DOHH2 (cell line): ENCODE measurements at regions not wholly inside any gene's neighbourhood (a gene's known extent, or its start where the extent isn't known, plus 50 kb on each side); places are given as distances from the start of the nearest gene placed in this dataset.

ENCODE experiments used
- H3F3A ChIP-seq: fragments of 200-600 bp; sonication (generic), shearing (Covaris generic); 2 replicates; pipeline ENCODE4 v1.6.0; 2016; ENCODE audit warnings: antibody characterized with exemption, mild to moderate bottlenecking; ENCODE audit not compliant: control insufficient read depth, insufficient read depth
- H3K27ac ChIP-seq: fragments of 200-600 bp; sonication (generic); 2 replicates; pipeline ENCODE4 v1.5.1; 2014; ENCODE audit warnings: low read depth, mild to moderate bottlenecking, low read length, moderate library complexity
- H3K27me3 ChIP-seq: fragments of 200-600 bp; sonication (generic); 2 replicates; pipeline ENCODE4 v1.6.1; 2014; ENCODE audit warnings: mild to moderate bottlenecking, low read length, mixed read lengths; ENCODE audit not compliant: control insufficient read depth
- H3K36me3 ChIP-seq: fragments of 200-600 bp; sonication (generic); 2 replicates; pipeline ENCODE4 v1.6.1; 2014; ENCODE audit warnings: mild to moderate bottlenecking, low read length, moderate library complexity, mixed read lengths; ENCODE audit not compliant: control insufficient read depth
- H3K4me1 ChIP-seq: fragments of 200-600 bp; sonication (generic); 2 replicates; pipeline ENCODE4 v1.6.1; 2014; ENCODE audit warnings: mild to moderate bottlenecking, low read length, mixed read lengths; ENCODE audit not compliant: control insufficient read depth
- H3K4me2 ChIP-seq: fragments of 200-600 bp; sonication (generic); 2 replicates; pipeline ENCODE4 v1.6.0; 2014; ENCODE audit warnings: mild to moderate bottlenecking, low read length, moderate library complexity
- H3K4me3 ChIP-seq: fragments of 200-600 bp; sonication (generic); 2 replicates; pipeline ENCODE4 v1.5.1; 2014; ENCODE audit warnings: mild to moderate bottlenecking, low read length, mixed read lengths
- H3K79me2 ChIP-seq: fragments of 200-600 bp; sonication (generic); 2 replicates; pipeline ENCODE4 v1.6.1; 2014; ENCODE audit warnings: mild to moderate bottlenecking, low read length, mixed read lengths; ENCODE audit not compliant: control insufficient read depth
- H3K9me2 ChIP-seq: fragments of 200-600 bp; sonication (generic); replicated peaks from 2 replicates; pipeline ENCODE4 v1.6.1; 2014; ENCODE audit warnings: mild to moderate bottlenecking, low read length, mixed read lengths; ENCODE audit not compliant: control insufficient read depth
- H3K9me3 ChIP-seq: fragments of 200-600 bp; sonication (generic); 2 replicates; pipeline ENCODE4 v1.6.1; 2014; ENCODE audit warnings: antibody characterized with exemption, low read length, mixed read lengths; ENCODE audit not compliant: control insufficient read depth, insufficient read depth
- H4K20me1 ChIP-seq: fragments of 200-600 bp; sonication (generic); 2 replicates; pipeline ENCODE4 v1.6.0; 2014; ENCODE audit warnings: low read depth, mild to moderate bottlenecking, antibody characterized with exemption, low read length, moderate library complexity; ENCODE audit not compliant: control insufficient read depth, insufficient read depth
- CTCF ChIP-seq: fragments of 200-600 bp; sonication (generic); IDR thresholded peaks from one replicate; pipeline ENCODE4 v1.5.1; 2014; ENCODE audit warnings: antibody characterized with exemption, mild to moderate bottlenecking, low read depth, low read length; ENCODE audit not compliant: poor library complexity, severe bottlenecking
- EZH2phosphoT487 ChIP-seq: fragments of 200-600 bp; sonication (generic); IDR thresholded peaks from 2 replicates; pipeline ENCODE4 v1.6.1; 2017; ENCODE audit warnings: borderline replicate concordance, mild to moderate bottlenecking, antibody characterized with exemption, low read length, moderate library complexity, mixed read lengths

DNA sequence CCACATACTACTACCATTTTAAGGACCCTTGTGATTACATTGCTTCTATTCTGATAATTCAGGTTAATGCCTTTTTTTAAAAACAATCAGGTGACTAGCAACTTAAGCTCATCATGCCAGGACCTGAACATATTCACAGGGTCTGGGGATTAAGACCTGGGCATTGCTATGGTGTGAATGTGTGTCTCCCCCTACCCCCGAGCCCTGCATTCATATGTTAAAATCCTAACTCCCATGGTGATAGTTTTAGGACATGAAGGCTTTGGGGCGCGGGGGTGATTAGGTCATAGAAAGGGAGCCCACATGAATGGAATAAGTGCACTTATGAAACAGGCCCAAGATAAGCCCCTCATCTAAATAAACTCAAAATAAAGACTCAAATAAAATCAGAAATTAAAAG, 734.4 kb upstream of the PABPC4L start:
- no peak for TF ChIP-seq EZH2phosphoT487
- no peak for TF ChIP-seq CTCF
- H3K36me3 ChIP-seq, result no peaks in the 10 kb centered on the region
- no peaks in the 10 kb centered on the region for H3F3A ChIP-seq
- H3K27ac ChIP-seq, result no peak overlapping the region
- no peaks in the 10 kb centered on the region for H3K4me1 ChIP-seq
- no peaks in the 10 kb centered on the region for H3K9me3 ChIP-seq
- no peaks in the 10 kb centered on the region for H4K20me1 ChIP-seq
- no peak overlapping the region for H3K4me2 ChIP-seq
- no peaks in the 10 kb centered on the region for H3K27me3 ChIP-seq
- no peaks in the 10 kb centered on the region for H3K9me2 ChIP-seq
- no peak overlapping the region for H3K4me3 ChIP-seq
- H3K79me2 ChIP-seq, result no peaks in the 10 kb centered on the region

DNA sequence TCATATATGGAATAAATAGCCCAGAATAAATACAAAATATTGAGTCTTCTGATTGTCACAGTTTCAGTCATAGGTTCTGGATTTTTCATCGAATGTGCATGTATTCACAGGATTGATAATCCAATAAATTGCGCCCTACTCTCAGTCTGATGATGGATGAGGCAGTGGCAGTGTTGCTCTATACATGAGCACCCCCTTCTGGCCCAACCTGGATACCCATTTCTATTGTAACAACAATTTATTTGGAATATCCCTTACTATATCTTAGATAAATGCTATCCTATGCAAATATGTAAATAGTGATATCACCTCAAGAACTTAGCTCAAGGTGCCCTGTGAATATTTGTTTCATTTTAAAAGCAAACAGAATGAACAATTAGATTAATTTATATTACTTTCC, 733.7 kb upstream of the PABPC4L start:
- no peaks in the 10 kb centered on the region for H4K20me1 ChIP-seq

GRCh38 chr4:134934036-134934808, 732.6 kb upstream of the PABPC4L start:
- H4K20me1 ChIP-seq, result no peaks in the 10 kb centered on the region
- no peaks in the 10 kb centered on the region for H3K36me3 ChIP-seq
- H3K4me2 ChIP-seq, result no peak overlapping the region
- no peak for TF ChIP-seq EZH2phosphoT487
- no peak for TF ChIP-seq CTCF
- no peaks in the 10 kb centered on the region for H3K79me2 ChIP-seq
- H3K27ac ChIP-seq, result no peak overlapping the region
- H3K9me3 ChIP-seq, result no peaks in the 10 kb centered on the region
- no peaks in the 10 kb centered on the region for H3K9me2 ChIP-seq
- H3K4me3 ChIP-seq, result no peak overlapping the region
- no peaks in the 10 kb centered on the region for H3K27me3 ChIP-seq
- no peaks in the 10 kb centered on the region for H3K4me1 ChIP-seq
- no peaks in the 10 kb centered on the region for H3F3A ChIP-seq

More for the DNA sequence above, 733.7 kb upstream of the PABPC4L start:
- Histone ChIP-seq H3F3A (no peaks in the 10 kb centered on the region), H3K4me2 (no peak overlapping the region), H3K36me3 (no peaks in the 10 kb centered on the region), H3K27me3 (no peaks in the 10 kb centered on the region), H3K79me2 (no peaks in the 10 kb centered on the region), H3K4me3 (no peak overlapping the region), H3K9me2 (no peaks in the 10 kb centered on the region), H3K4me1 (no peaks in the 10 kb centered on the region), H3K9me3 (no peaks in the 10 kb centered on the region), H3K27ac (no peak overlapping the region)
- TF ChIP-seq CTCF (peak; percentile 38), EZH2phosphoT487 (no peak)
